ENCODE measurements at regions not wholly inside any gene's neighbourhood (a gene's known extent, or its start where the extent isn't known, plus 50 kb on each side); places are given as distances from the start of the nearest gene placed in this dataset.
"Not testable (repeated sequence)": the region's sequence is repeated elsewhere in the genome, so short reads cannot be mapped to it uniquely, and the experiment has no call there.

DNA sequence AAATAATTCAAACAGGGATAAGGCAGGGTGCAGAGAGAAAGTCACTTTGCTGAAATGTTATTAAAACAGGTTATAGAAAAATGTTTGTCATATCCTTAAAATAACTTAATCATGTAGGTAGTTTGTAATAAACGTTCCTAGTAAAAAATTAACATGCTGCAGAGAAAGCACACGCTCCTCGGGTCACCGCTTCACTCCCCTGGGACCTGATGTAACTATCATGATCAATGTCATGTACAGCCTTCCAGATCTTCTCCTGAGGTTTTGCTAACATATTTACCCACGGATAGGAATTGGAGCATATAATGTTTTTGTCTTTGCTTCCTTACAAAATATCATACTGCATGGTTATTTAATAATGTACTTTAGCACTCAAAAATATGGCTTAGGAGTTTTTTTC, 285.1 kb upstream of the TMEM132C start:
- TF ChIP-seq, protein P1, sequence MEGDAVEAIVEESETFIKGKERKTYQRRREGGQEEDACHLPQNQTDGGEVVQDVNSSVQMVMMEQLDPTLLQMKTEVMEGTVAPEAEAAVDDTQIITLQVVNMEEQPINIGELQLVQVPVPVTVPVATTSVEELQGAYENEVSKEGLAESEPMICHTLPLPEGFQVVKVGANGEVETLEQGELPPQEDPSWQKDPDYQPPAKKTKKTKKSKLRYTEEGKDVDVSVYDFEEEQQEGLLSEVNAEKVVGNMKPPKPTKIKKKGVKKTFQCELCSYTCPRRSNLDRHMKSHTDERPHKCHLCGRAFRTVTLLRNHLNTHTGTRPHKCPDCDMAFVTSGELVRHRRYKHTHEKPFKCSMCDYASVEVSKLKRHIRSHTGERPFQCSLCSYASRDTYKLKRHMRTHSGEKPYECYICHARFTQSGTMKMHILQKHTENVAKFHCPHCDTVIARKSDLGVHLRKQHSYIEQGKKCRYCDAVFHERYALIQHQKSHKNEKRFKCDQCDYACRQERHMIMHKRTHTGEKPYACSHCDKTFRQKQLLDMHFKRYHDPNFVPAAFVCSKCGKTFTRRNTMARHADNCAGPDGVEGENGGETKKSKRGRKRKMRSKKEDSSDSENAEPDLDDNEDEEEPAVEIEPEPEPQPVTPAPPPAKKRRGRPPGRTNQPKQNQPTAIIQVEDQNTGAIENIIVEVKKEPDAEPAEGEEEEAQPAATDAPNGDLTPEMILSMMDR (IDR thresholded peaks at IDR 0.05): no peak
- H3K27ac ChIP-seq: no peak overlapping the region
- DNase-seq (ENCODE audit: low spot score): no peak
- H3K4me3 ChIP-seq: no peak overlapping the region

GRCh38 chr12:127983213-127983791, 283.7 kb upstream of the TMEM132C start:
- H3K4me3 ChIP-seq; DNase-seq (ENCODE audit: low spot score); H3K27ac ChIP-seq: not testable (repeated sequence)

- H3K4me3 ChIP-seq: no peak overlapping the region
- no peak overlapping the region for H3K27ac ChIP-seq
- DNase-seq (ENCODE audit: low spot score): no peak
- TF ChIP-seq, protein P1 (IDR thresholded peaks at IDR 0.05): no peak
Measured at GRCh38 chr12:127984386-127985055, 282.4 kb upstream of the TMEM132C start.

- H3K4me3 ChIP-seq: no peak overlapping the region
- H3K27ac ChIP-seq: no peak overlapping the region
- TF ChIP-seq, protein P1 (IDR thresholded peaks at IDR 0.05): no peak
- DNase-seq (ENCODE audit: low spot score): no peak
Measured at GRCh38 chr12:127987199-127987901, 279.6 kb upstream of the TMEM132C start.

DNA sequence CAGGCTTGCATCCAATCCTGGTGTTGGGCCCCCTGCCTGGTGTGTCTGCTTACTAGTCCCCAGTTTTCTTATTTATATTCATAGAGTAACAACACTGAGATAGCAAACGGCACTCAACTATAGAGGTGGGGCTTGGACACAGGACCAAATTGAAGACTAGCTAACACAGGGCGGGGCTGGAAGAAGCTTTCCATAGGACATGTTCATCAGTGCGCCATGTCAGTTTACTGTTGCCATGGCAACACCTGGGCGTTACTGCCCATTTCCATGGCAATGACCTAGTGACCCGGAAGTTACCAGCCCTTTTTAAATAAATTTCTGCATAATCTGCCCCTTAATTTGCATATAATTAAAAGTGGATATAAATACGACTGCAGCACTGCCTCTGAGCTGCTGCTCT, 275.5 kb upstream of the TMEM132C start:
- H3K4me3 ChIP-seq: no peak overlapping the region
- H3K27ac ChIP-seq: no peak overlapping the region
- DNase-seq (ENCODE audit: low spot score): no peak
- TF ChIP-seq, protein P1 (IDR thresholded peaks at IDR 0.05): no peak

GRCh38 chr12:127998988-127999387, 268.0 kb upstream of the TMEM132C start:
- DNase-seq (ENCODE audit: low spot score): no peak
- TF ChIP-seq, protein P1 (IDR thresholded peaks at IDR 0.05): no peak
- H3K27ac ChIP-seq: no peak overlapping the region

DNA sequence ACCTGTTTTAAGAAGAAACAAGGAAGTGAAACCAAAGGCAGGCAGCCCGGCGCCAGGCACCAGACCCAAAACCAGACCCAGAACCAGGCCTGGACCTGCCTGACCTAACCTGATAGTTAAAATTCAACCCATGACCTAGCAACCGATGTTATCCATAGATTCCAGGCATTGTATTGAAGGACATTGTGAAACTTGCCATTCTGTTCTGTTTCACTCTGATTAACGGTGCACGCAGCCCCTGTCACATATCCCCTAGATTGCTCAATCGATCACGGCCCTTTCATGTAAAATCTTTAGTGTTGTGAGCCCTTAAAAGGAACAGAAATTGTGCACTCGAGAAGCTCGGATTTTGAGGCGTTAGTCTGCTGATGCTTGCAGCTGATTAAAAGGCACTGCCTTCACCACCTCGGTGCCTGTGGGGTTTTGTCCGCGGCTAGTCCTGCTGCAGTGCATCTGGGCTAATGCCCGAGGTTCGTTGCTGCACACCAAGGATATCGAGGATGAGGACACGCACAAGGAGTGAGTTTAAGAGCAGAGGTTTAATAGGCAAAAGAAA, 262.5 kb upstream of the TMEM132C start:
- TF ChIP-seq, protein P1 (IDR thresholded peaks at IDR 0.05): no peak
- no peak for DNase-seq (ENCODE audit: low spot score)
- H3K27ac ChIP-seq: no peak overlapping the region
- no peak overlapping the region for H3K4me3 ChIP-seq

More at GRCh38 chr12:127998988-127999387, 268.0 kb upstream of the TMEM132C start:
- no peak overlapping the region for H3K4me3 ChIP-seq

All from coronary artery (tissue), 2 donors.